Coronary artery (tissue), 2 donors: ENCODE measurements at regions not wholly inside any gene's neighbourhood (a gene's known extent, or its start where the extent isn't known, plus 50 kb on each side); places are given as distances from the start of the nearest gene placed in this dataset.

Experiments
- DNase-seq: peaks from one replicate; pipeline ENCODE4 v3.0.0-alpha.2; 2017; ENCODE audit warnings: low spot score
- H3K27ac ChIP-seq, 2 donors: fragments of 200-600 bp; sonication (generic); one replicate each; pipeline ENCODE4 v1.5.1; 2016 to 2019
- H3K4me3 ChIP-seq: fragments of 200-600 bp; sonication (generic); 2 replicates; pipeline ENCODE4 v1.5.1; 2016; ENCODE audit warnings: mild to moderate bottlenecking, moderate library complexity
- CTCF ChIP-seq: fragments of 200-600 bp; sonication (generic); IDR thresholded peaks from one replicate; pipeline ENCODE4 v1.5.1; 2019; ENCODE audit warnings: antibody characterized with exemption

- Histone ChIP-seq H3K27ac (no peak overlapping the region), H3K4me3 (no peak overlapping the region)
- no peak for DNase-seq
- TF ChIP-seq CTCF, result no peak
Measured at GRCh38 chr14:101282418-101282817, 278.9 kb upstream of the DIO3 start.

GRCh38 chr14:101284711-101285110 lies 276.6 kb upstream of the DIO3 start:
- no peak for TF ChIP-seq CTCF
- H3K27ac ChIP-seq, result no peak overlapping the region

GRCh38 chr14:101286271-101287018 lies 274.9 kb upstream of the DIO3 start:
- no peak for DNase-seq
- Histone ChIP-seq H3K27ac (no peak overlapping the region), H3K4me3 (no peak overlapping the region)
- TF ChIP-seq CTCF, result no peak

More at GRCh38 chr14:101284711-101285110, 276.6 kb upstream of the DIO3 start:
- no peak overlapping the region for H3K4me3 ChIP-seq
- no peak for DNase-seq

GRCh38 chr14:101288436-101289229 lies 272.7 kb upstream of the DIO3 start:
- no peak for TF ChIP-seq CTCF
- no peak for DNase-seq
- Histone ChIP-seq H3K4me3 (no peak overlapping the region), H3K27ac (no peak overlapping the region)

- no peak for DNase-seq
- Histone ChIP-seq H3K4me3 (no peak overlapping the region), H3K27ac (no peak overlapping the region)
- TF ChIP-seq CTCF, result no peak
Measured at GRCh38 chr14:101289230-101289690, 272.0 kb upstream of the DIO3 start.

GRCh38 chr14:101289911-101290310 lies 271.4 kb upstream of the DIO3 start:
- no peak for TF ChIP-seq CTCF
- no peak overlapping the region for H3K27ac ChIP-seq
- no peak for DNase-seq
- no peak overlapping the region for H3K4me3 ChIP-seq
